WERI-Rb-1 (cell line): ENCODE measurements at regions not wholly inside any gene's neighbourhood (a gene's known extent, or its start where the extent isn't known, plus 50 kb on each side); places are given as distances from the start of the nearest gene placed in this dataset.

Experiments used
- DNase-seq: peaks from one replicate; pipeline ENCODE4 v3.0.0-alpha.2; 2020
- H3K27ac ChIP-seq: fragments of 250-450 bp; sonication (Bioruptor Pico); 2 replicates; pipeline ENCODE4 v1.5.1; 2020; ENCODE audit warnings: mild to moderate bottlenecking, moderate library complexity
- H3K27me3 ChIP-seq: fragments of 250-450 bp; sonication (Bioruptor Pico); 2 replicates; pipeline ENCODE4 v1.5.1; 2021; ENCODE audit warnings: mild to moderate bottlenecking, low read depth, moderate library complexity; ENCODE audit not compliant: insufficient read depth, severe bottlenecking
- H3K36me3 ChIP-seq: fragments of 250-450 bp; sonication (Bioruptor Pico); 2 replicates; pipeline ENCODE4 v1.5.1; 2020; ENCODE audit warnings: mild to moderate bottlenecking, moderate library complexity
- H3K4me3 ChIP-seq: 2 replicates; pipeline ENCODE4 v1.5.1; 2011; ENCODE audit warnings: low read depth, mild to moderate bottlenecking, control low read depth, low read length
- H3K9me3 ChIP-seq: fragments of 250-450 bp; sonication (Bioruptor Pico); 2 replicates; pipeline ENCODE4 v1.5.1; 2021; ENCODE audit warnings: mild to moderate bottlenecking, moderate library complexity; ENCODE audit not compliant: severe bottlenecking
- TF ChIP-seq, protein P1 (sequence below): IDR thresholded peaks from 2 replicates; pipeline ENCODE4 v1.5.1; 2011; ENCODE audit warnings: low read depth, mild to moderate bottlenecking, control low read depth, inconsistent platforms, low read length

- Histone ChIP-seq H3K9me3 (no peaks in the 10 kb centered on the region), H3K27me3 (no peaks in the 10 kb centered on the region), H3K36me3 (no peaks in the 10 kb centered on the region), H3K4me3 (no peak overlapping the region), H3K27ac (no peak overlapping the region)
- DNase-seq: no peak
- TF ChIP-seq, protein P1, sequence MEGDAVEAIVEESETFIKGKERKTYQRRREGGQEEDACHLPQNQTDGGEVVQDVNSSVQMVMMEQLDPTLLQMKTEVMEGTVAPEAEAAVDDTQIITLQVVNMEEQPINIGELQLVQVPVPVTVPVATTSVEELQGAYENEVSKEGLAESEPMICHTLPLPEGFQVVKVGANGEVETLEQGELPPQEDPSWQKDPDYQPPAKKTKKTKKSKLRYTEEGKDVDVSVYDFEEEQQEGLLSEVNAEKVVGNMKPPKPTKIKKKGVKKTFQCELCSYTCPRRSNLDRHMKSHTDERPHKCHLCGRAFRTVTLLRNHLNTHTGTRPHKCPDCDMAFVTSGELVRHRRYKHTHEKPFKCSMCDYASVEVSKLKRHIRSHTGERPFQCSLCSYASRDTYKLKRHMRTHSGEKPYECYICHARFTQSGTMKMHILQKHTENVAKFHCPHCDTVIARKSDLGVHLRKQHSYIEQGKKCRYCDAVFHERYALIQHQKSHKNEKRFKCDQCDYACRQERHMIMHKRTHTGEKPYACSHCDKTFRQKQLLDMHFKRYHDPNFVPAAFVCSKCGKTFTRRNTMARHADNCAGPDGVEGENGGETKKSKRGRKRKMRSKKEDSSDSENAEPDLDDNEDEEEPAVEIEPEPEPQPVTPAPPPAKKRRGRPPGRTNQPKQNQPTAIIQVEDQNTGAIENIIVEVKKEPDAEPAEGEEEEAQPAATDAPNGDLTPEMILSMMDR: no peak
These were observed 154.8 kb upstream of the RGS18 start for GRCh38 chr1:192003295-192004077.

- no peak overlapping the region for H3K27ac ChIP-seq
- TF ChIP-seq, protein P1: no peak
- DNase-seq: no peak
- H3K9me3 ChIP-seq: no peaks in the 10 kb centered on the region
- H3K27me3 ChIP-seq: no peaks in the 10 kb centered on the region
- H3K4me3 ChIP-seq: no peak overlapping the region
- H3K36me3 ChIP-seq: no peaks in the 10 kb centered on the region
These were observed 152.3 kb upstream of the RGS18 start for GRCh38 chr1:192005976-192006375.

DNA sequence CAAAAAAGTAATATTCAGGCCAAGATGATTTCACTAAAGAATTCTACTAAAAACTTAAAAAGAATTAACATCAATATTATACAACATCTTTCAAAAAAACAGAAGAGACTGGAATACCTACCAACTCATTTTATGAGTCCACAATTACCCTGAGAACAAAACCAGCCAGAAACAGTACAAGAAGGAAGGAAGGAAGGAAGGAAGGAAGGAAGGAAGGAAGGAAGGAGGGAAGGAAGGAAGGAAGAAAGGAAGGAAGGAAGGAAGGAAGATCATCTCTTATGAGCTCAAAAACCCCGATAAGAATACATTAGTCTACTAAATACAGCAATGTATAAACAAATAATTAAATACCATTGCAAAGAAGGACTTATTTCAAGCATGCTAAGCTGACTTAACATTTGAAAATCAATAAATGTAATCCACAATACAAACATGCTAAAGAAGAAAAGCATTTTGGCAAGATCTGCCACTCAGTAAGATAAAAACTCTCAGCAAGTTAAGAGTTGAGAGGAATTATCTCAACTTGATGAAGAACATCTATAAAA lies 149.9 kb upstream of the RGS18 start:
- no peak overlapping the region for H3K27ac ChIP-seq
- TF ChIP-seq, protein P1: no peak
- H3K36me3 ChIP-seq: no peaks in the 10 kb centered on the region
- H3K27me3 ChIP-seq: no peaks in the 10 kb centered on the region
- H3K9me3 ChIP-seq: no peaks in the 10 kb centered on the region
- DNase-seq: no peak
- no peak overlapping the region for H3K4me3 ChIP-seq

- no peaks in the 10 kb centered on the region for H3K27me3 ChIP-seq
- no peaks in the 10 kb centered on the region for H3K9me3 ChIP-seq
- no peak overlapping the region for H3K27ac ChIP-seq
- no peaks in the 10 kb centered on the region for H3K36me3 ChIP-seq
- DNase-seq: no peak
- H3K4me3 ChIP-seq: no peak overlapping the region
- TF ChIP-seq, protein P1: no peak
These were observed 147.9 kb upstream of the RGS18 start for GRCh38 chr1:192010406-192010805.

GRCh38 chr1:192011525-192011924 lies 146.7 kb upstream of the RGS18 start:
- Histone ChIP-seq H3K4me3 (no peak overlapping the region), H3K27me3 (no peaks in the 10 kb centered on the region), H3K9me3 (no peaks in the 10 kb centered on the region), H3K36me3 (no peaks in the 10 kb centered on the region), H3K27ac (no peak overlapping the region)
- no peak for DNase-seq
- TF ChIP-seq, protein P1: no peak

GRCh38 chr1:192022827-192023226 lies 135.4 kb upstream of the RGS18 start:
- Histone ChIP-seq H3K27ac (no peak overlapping the region), H3K27me3 (no peaks in the 10 kb centered on the region), H3K4me3 (no peak overlapping the region), H3K36me3 (no peaks in the 10 kb centered on the region), H3K9me3 (no peaks in the 10 kb centered on the region)
- TF ChIP-seq, protein P1: no peak
- no peak for DNase-seq
